Kidney capillary endothelial cell (primary cell): ENCODE measurements at regions not wholly inside any gene's neighbourhood (a gene's known extent, or its start where the extent isn't known, plus 50 kb on each side); places are given as distances from the start of the nearest gene placed in this dataset.

Source experiments
- DNase-seq: peaks from one replicate; pipeline ENCODE4 v3.0.0-alpha.2; 2018; ENCODE audit warnings: low spot score

- no peak for DNase-seq
Observed at GRCh38 chr1:238196516-238196915, 305.8 kb upstream of the ZP4 start.

- no peak for DNase-seq
Observed at GRCh38 chr1:238191170-238191569, 300.4 kb upstream of the ZP4 start.

- DNase-seq = no peak
Observed at GRCh38 chr1:238187575-238187949, 296.8 kb upstream of the ZP4 start.

- DNase-seq = no peak
Observed at GRCh38 chr1:238186887-238187574, 296.3 kb upstream of the ZP4 start.

- DNase-seq = no peak
Observed at GRCh38 chr1:238177960-238178645, 287.4 kb upstream of the ZP4 start.

- DNase-seq = no peak
Observed at GRCh38 chr1:238177351-238177750, 286.6 kb upstream of the ZP4 start.

GRCh38 chr1:238176441-238176840 lies 285.7 kb upstream of the ZP4 start:
- DNase-seq = no peak

GRCh38 chr1:238171985-238172384 lies 281.3 kb upstream of the ZP4 start:
- no peak for DNase-seq

GRCh38 chr1:238161955-238162354 lies 271.2 kb upstream of the ZP4 start:
- no peak for DNase-seq

GRCh38 chr1:238153939-238154338 lies 263.2 kb upstream of the ZP4 start:
- no peak for DNase-seq

GRCh38 chr1:238153253-238153652 lies 262.5 kb upstream of the ZP4 start:
- no peak for DNase-seq

- no peak for DNase-seq
Observed at GRCh38 chr1:238152119-238152518, 261.4 kb upstream of the ZP4 start.

GRCh38 chr1:238143038-238143437 lies 252.3 kb upstream of the ZP4 start:
- DNase-seq = no peak

- DNase-seq = no peak
Observed at GRCh38 chr1:238141353-238141752, 250.6 kb upstream of the ZP4 start.

- DNase-seq = no peak
Observed at GRCh38 chr1:238139713-238140112, 249.0 kb upstream of the ZP4 start.

GRCh38 chr1:238138059-238138626 lies 247.4 kb upstream of the ZP4 start:
- no peak for DNase-seq

- no peak for DNase-seq
Observed at GRCh38 chr1:238135708-238136664, 245.3 kb upstream of the ZP4 start.

- DNase-seq = no peak
Observed at GRCh38 chr1:238129677-238130076, 239.0 kb upstream of the ZP4 start.

- no peak for DNase-seq
Observed at GRCh38 chr1:238123201-238123600, 232.5 kb upstream of the ZP4 start.

GRCh38 chr1:238119861-238120260 lies 229.1 kb upstream of the ZP4 start:
- DNase-seq = no peak

- DNase-seq = no peak
Observed at GRCh38 chr1:238119060-238119459, 228.3 kb upstream of the ZP4 start.

- no peak for DNase-seq
Observed at GRCh38 chr1:238115852-238116251, 225.1 kb upstream of the ZP4 start.
